ENCODE measurements at regions not wholly inside any gene's neighbourhood (a gene's known extent, or its start where the extent isn't known, plus 50 kb on each side); places are given as distances from the start of the nearest gene placed in this dataset.
"Not testable (repeated sequence)": the region's sequence is repeated elsewhere in the genome, so short reads cannot be mapped to it uniquely, and the experiment has no call there.

GRCh38 chr1:65064981-65065380 is 83.0 kb upstream of the AK4 start:
- DNase-seq = no peak

- no peak for DNase-seq
These were observed 82.2 kb upstream of the AK4 start for GRCh38 chr1:65065524-65066418.

DNA sequence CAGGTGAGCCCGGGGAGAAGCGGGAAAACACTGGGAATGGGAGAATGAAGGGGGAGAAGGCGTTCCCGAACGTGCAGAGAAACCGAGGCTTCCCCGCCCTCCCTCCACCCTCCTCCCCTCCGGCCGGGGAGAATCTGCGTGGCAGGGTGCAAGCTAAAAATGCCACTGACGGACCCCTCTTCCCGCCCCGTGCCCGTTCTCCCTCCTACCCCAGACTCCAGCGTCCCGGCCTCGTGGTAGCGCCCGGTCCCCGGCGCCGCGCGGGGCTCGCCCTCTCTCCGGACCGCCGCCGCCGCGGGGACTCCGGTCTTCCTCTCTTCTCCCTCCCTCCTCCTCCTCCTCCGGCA is 81.6 kb upstream of the AK4 start:
- DNase-seq = no peak

GRCh38 chr1:65066766-65067490 is 81.1 kb upstream of the AK4 start:
- no peak for DNase-seq

- peak; percentile 76 for DNase-seq
These were observed 80.4 kb upstream of the AK4 start for GRCh38 chr1:65067491-65068201.

DNA sequence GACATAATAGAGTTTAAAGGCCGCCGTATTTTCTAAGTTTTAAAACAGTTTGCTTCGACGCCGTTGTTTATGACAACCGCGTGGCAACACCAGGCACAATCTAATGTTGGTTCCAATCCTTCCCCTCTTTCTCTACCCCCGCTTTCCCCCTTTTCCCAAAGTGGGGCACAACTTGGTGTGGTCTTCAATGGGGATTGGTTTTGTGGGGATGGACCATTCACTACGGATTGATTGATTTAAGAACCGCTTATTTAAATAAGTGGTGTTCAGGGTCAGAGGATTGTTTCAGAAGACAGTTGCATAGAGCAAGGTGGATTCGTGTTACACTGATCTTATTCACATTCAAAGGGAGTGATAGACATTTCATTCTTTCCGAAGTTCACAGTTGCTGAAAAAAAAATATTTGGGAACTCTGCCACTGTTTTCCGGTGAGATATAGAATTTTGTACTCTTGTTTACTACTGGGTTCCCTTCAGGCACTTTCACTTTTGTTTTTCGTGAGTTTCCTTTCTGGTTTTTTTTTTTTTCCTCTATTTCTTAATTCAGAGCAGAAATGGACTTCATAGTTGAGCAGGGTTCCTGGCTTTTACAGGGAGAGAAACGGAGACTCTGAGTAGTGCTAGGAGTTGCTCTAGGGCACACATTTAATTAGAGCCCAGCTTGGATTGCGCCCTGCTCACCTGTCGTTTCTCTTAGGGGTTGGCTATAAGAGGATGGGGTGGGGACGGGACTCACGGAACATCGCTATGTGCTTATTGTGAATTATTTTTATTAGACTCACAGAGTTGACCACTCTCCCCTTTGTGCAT is 79.6 kb upstream of the AK4 start:
- DNase-seq = no peak

GRCh38 chr1:65069011-65069565 is 78.9 kb upstream of the AK4 start:
- DNase-seq = no peak

DNA sequence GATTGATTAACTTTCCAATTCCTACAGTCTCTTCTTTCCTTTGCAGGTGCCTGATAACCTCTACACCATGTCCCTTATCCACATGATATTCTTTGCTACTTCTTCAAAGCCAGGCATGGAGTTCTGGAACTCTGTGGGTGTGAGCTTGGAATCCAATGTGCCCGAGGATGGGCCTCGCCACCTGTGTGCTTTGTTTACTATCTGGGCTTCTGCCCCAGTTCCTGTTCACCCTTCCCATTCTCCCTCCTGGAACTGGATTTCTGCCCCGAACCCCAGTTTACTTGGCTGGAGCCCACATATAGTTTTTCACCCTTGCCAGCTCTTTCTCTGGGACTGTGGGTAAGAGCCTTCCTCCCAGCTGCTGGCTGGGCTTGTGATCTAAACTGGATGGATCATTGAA is 75.2 kb upstream of the AK4 start:
- no peak for DNase-seq

DNA sequence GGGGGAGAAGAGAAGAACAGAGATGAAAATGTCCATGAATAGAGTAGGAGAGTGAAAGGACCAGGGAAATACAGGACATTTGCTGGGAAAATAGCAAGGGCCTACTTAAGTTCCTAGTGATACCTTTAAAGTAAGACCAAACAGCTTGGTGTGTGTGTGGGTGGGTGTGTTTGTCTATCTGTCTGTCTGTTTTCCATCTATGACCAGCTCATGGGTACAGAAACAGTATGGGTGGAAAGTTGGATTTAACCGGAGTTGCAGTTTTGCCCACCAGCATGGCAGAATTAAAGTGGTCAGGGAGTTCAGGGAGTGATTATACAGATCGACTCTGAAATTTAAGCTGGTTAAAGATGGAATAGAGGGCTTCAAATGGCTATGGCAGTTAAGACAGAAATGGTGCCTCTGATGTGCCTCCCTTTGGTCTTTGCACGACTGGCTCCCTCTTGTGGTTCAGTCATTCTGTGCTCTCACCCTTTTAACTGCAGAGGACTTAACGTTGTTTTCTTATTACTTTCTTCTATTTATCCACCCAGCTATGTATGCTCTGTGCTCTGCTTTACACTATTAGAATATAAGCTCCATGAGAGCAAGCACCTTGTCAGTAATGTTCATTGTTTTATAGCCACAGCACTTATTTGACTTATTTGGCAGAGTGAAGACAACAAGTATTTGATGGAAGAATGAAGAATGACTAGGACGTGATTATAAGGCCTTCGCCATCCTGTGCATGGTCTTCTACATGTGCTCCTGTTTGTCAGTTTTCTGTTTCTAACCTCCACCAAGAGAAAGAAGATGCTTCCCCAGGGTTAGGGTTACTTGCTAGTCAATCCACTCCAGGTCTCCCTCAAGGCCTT is 72.7 kb upstream of the AK4 start:
- no peak for DNase-seq

- DNase-seq = no peak
These were observed 70.6 kb upstream of the AK4 start for GRCh38 chr1:65077369-65077768.

DNA sequence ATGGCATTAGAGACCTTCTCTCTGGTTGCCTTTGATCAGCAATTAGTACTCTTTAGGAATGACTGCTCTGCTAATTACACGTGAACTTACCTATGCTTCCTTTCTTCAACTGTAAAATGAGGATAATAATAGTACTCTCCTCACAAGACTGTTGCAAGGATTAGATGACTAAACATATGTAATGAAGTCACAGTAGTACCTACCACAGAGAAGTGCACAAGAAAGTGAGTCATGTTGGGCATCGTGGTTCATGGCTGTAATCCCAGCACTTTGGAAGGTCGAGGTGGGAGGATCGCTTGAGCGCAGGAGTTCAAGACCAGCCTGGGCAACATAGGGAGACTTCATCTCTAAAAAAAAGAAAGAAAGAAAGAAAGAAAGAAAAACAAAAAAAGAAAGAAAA is 68.1 kb upstream of the AK4 start:
- DNase-seq = no peak

DNA sequence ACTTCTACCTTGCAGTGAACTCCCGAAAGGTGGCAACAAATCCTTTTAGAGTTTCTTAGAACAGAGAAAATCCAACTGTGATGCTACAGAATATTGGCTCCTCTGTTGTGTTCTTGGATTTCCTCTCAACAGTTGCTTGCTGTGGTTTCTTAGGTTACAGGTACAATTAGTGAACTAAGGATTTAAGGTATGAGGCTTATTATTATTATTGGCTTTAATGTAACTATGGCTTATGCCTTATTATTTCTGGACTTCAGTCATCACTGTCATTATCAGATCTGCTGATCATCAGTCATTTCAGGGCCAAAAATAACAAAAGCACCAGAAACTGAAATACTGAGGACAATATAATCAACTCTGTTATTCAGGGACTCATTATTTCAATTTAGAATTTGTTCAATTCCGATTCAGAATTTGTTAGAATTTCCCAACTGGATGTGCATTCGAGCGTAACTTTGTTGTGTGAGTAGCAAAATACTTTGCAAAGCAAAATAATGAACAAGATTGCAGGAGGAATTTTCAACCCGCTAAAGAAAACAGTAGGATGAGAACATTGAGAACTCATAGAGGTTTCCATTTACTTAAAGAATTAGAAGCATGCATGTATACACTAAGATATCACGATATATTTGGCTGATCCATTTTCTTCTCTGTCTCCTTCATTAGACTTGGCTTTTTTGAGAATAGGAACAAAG is 65.5 kb upstream of the AK4 start:
- DNase-seq = no peak

- no peak for DNase-seq
These were observed 64.6 kb upstream of the AK4 start for GRCh38 chr1:65083263-65083896.

- DNase-seq = no peak
These were observed 63.9 kb upstream of the AK4 start for GRCh38 chr1:65084066-65084465.

- not testable (repeated sequence) for DNase-seq
These were observed 60.5 kb upstream of the AK4 start for GRCh38 chr1:65087519-65087918.

DNA sequence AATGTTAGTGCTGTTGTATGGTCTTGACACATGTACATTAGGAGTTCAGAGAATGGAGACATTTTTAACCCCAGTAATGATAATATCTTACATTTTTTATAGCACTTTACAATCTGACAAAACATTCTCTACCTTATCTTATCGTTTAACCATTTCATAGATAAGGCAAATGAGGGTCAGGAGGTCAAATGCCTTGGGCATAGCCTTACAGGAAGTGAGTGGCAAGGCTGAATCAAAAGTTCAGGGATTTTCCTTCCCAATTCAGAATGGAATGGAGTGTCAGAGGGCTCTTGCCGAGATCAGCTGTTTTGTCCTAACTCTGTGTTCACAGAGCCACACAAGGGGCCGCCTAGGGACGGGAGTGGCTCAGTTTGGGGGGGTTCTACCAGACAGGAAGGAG is 57.6 kb upstream of the AK4 start:
- DNase-seq = no peak

DNA sequence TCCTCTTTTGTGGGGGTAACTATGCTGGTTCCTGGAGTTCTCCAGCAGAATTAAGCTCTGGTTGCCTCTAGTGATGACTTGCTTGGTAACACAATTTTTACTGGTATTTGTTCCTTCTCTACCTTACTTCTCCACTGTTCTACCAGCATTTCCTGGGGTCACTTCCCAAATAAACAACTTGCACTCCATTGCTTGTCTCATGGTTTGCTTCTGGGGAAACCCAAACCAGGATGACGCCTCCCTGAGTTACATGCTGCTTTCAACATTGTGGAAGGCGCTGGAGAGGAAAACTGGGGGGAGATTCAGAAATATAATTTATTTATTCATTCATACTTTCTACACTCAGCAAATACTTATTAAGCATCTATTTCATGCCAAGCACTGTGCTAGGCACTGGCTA is 55.3 kb upstream of the AK4 start:
- DNase-seq = no peak

DNA sequence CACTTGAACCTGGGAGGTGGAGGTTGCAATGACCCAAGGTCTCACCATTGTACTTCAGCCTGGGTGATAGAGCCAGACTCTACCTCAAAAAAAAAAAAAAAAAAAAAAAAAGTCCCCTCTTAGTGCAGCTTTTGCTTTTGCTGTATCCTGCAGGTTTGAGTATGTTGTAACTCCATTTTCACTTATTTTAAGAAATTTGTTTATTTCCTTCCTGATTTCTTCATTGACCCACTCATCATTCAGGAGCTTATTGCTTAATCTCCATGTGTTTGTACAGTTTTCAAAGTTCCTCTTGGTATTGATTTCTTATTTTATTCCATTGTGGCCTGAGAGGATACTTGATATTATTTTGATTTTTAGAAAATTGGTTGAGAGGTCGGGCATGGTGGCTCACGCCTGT is 50.9 kb upstream of the AK4 start:
- DNase-seq = no peak
